ENCODE measurements at regions not wholly inside any gene's neighbourhood (a gene's known extent, or its start where the extent isn't known, plus 50 kb on each side); places are given as distances from the start of the nearest gene placed in this dataset.

DNA sequence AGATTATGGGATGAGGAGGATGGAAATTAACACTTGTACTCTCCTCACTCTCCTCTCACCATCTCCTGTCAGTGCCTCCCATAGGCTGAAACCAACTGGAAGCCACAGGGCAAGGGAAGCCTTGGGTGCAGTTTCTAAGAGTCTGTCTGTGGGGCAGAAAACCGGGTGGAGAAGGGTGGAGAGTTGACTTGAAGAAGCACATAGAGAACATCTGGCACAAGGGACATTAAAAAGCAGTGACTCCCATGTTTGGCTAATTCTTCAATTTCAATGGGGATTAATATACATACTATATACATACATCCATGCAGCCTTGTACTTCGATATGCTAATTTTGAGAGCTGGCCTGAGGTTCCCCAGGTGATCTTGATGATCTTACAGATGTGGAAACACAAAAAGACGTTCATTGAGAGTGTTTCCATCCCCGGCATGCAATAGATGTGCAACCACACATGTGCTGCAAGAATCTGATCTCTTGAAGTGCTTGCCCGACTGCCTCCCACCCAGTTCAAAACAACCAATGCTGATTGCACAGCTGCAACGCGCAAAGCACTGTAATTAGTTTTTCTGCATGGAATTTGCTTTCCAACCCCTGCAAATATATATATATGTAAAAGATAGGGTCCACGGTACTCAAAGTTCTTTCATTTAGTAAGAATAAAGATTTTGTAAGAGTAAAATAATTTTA is 121.9 kb upstream of the TMC3 start:
- Mint-ChIP-seq H3K36me3 (no peaks in the 10 kb centered on the region), H3K27ac (no peak overlapping the region), H3K4me3 (no peak overlapping the region), H3K9me3 (no peaks in the 10 kb centered on the region), H3K27me3 (peaks cover 0 to 14% (median 6%) of the 10 kb centered on the region in 5 donors), H3K4me1 (no peaks in the 10 kb centered on the region)
- POLR2A ChIA-PET: no interaction called here
- ATAC-seq (no peak), DNase-seq (no peak)

GRCh38 chr15:81492969-81493645 is 119.1 kb upstream of the TMC3 start:
- H3K27ac Mint-ChIP-seq: no peak overlapping the region
- POLR2A ChIA-PET: no interaction called here
- H3K9me3 Mint-ChIP-seq: peaks cover 0 to 4% (median 0%) of the 10 kb centered on the region in 9 donors
- ATAC-seq (no peak), DNase-seq (no peak)
- no peak overlapping the region for H3K4me3 Mint-ChIP-seq
- peaks cover 0 to 10% (median 6%) of the 10 kb centered on the region in 5 donors for H3K27me3 Mint-ChIP-seq
- no peaks in the 10 kb centered on the region for H3K36me3 Mint-ChIP-seq
- H3K4me1 Mint-ChIP-seq: no peaks in the 10 kb centered on the region

DNA sequence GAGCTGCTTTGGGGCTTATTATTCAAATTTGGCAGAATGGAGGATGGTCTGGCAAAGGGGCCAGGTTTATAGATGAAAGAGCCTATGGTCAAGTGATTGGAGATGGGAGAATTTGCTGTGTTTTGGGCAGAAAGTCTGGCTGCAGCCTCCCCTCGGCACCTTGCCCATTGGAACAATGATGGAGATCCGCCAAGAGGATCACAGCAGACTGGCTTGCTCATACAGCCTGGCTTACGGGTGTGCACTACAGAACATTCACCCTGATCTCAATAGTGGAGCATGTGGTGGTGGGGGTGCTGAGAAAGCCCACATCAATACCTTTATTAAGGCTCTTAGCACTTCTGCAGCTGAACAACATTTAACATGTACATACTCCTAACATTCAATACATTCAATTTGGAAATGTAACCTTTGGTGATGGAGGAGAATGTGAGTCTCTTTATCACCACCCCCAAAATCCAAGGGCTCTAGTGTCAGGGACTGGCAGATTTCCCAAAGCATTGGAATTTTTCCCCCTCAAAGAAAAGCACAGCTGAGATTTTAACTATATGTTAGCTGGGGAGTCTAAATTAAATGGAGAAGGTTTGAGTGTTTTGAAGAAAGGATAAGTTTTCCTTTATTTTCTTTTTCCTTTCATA is 118.4 kb upstream of the TMC3 start:
- Mint-ChIP-seq H3K4me1 (no peaks in the 10 kb centered on the region), H3K27ac (no peak overlapping the region), H3K4me3 (no peak overlapping the region), H3K9me3 (peaks cover 0 to 4% (median 0%) of the 10 kb centered on the region in 9 donors), H3K36me3 (no peaks in the 10 kb centered on the region), H3K27me3 (peaks cover 0 to 11% (median 6%) of the 10 kb centered on the region in 5 donors)
- no peak for DNase-seq
- POLR2A ChIA-PET: no interaction called here
- no peak for ATAC-seq

DNA sequence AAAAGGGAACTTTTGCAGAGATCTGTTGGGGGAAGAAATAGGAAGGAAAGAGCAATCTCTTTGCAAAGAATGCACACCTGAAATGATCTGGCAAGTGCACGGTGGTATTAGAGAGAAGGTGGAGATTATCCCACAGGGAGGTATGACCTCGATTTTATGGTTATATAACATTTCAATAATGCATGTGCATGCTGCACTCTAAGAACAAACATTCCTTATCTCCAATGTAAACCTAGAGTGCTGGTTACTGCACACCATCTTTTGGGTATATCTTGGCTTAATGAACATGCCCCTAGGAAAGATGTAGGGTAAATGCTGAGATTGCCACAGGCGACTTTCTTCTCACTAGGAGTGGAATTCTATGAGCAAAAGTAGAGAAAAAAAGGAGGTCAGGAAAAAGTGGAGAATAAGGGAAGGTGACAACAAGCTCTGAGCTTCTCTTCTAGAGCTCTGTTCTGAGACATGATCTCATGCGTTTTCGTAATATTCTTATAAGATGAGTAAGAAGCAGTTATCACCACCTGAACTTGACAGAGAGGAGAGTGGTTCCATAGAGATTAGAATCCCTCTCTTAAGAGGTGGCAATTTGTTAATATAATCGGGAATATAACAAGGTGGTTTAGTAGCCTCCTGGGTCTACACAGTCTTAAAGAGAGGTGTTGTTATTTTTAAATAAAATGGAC is 117.5 kb upstream of the TMC3 start:
- POLR2A ChIA-PET: no interaction called here
- H3K4me1 Mint-ChIP-seq: no peaks in the 10 kb centered on the region
- H3K4me3 Mint-ChIP-seq: no peak overlapping the region
- ATAC-seq (no peak), DNase-seq (no peak)
- peaks cover 0 to 4% (median 0%) of the 10 kb centered on the region in 9 donors for H3K9me3 Mint-ChIP-seq
- no peaks in the 10 kb centered on the region for H3K36me3 Mint-ChIP-seq
- H3K27ac Mint-ChIP-seq: no peak overlapping the region
- peaks cover 2 to 14% (median 6%) of the 10 kb centered on the region in 5 donors for H3K27me3 Mint-ChIP-seq

DNA sequence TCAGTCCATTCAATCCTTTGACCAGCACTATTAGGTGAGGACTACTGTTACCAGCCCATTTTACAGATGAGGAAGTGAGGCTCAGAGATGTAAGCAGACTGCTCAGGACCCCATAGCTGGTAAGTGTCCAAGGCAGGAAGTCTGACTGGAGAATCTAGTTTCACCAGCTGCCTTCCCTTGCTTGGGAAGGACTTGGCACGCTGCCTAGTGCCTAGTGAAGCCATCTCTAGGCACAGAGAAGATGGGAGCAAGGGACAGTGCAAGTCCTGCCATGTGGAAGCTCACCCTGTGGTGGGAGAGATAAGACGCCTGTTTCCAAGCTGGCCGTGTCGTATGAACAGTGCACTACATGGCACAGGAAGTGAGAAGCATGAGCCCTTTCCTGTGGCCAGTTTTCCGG is 111.8 kb upstream of the TMC3 start:
- H3K4me1 Mint-ChIP-seq: peaks cover 0 to 3% (median 0%) of the 10 kb centered on the region in 4 donors

DNA sequence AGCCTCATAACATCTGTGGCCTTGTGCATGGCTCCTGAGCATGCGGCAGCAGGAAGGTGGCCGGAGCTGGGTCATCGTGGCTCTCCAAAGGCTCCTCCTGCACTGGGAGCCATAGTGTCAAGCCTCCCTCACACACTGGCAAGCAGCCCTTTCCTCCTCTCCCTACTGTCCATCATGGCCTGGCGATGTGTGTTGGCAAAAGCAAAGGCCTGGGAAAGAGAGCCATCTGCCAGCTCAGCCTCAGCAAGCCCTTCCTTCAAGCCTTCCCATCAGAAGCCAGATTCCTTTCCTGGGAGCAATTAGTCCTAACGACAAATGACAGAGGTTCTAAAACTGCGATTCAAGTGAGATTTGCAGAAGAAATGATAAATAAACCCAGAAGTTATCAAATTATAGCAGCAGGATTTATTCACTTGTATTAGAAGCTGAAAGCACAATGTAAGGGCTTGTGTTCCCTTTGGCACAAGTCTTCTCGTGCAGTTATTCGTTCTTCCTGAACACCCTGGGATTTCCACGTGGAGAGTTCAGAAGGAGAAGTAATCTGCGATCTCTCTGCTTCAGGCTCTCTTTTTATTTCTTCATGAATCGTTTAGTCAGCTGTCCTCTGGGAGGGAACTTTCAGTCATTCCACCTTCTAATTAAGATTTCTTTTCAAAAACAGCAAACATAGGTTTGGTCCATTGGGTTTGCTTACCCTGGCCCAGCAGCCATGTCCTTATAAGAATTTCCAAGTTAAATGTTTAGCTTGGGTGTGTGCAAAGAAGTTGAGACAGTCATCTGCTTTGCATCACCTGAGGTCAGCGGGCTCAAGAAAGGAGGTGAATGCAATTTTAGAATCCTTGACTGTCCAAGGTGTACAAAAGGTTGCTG is 110.3 kb upstream of the TMC3 start:
- H3K4me3 Mint-ChIP-seq: no peak overlapping the region
- ATAC-seq: no peak
- peaks cover 0 to 14% (median 2%) of the 10 kb centered on the region in 5 donors for H3K27me3 Mint-ChIP-seq
- no peaks in the 10 kb centered on the region for H3K36me3 Mint-ChIP-seq
- H3K4me1 Mint-ChIP-seq: peaks cover 0 to 5% (median under 1%) of the 10 kb centered on the region in 4 donors
- peak overlapping the region in 1 of 10 donors; percentile 17 for H3K27ac Mint-ChIP-seq
- no peaks in the 10 kb centered on the region for H3K9me3 Mint-ChIP-seq
- no peak for DNase-seq
- POLR2A ChIA-PET: no interaction called here

More for the DNA sequence above, 111.8 kb upstream of the TMC3 start:
- DNase-seq (no peak), ATAC-seq (no peak)
- POLR2A ChIA-PET: no interaction called here
- Mint-ChIP-seq H3K36me3 (no peaks in the 10 kb centered on the region), H3K9me3 (peaks cover 0 to 4% (median 0%) of the 10 kb centered on the region in 9 donors), H3K27ac (no peak overlapping the region), H3K27me3 (peaks cover 0 to 14% (median 4%) of the 10 kb centered on the region in 5 donors), H3K4me3 (no peak overlapping the region)

DNA sequence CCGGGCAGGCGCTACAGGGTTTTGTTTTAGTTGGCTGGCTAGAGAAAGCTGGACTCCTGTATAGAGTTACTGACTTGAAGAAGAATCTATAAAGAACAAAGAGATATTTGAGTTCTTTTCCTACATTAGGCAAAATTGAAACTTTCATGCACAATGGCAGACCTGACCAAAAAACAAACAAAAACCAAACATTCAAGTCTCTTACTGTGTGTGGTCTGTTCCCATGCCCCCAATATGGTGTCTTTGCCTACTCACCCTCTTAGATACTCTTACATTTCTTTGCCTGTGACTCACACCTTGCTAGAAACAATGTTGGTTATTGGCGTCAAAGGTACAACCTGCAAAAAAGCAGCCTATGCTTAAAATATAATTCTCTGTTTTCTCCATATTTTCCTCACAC is 109.5 kb upstream of the TMC3 start:
- Mint-ChIP-seq H3K36me3 (no peaks in the 10 kb centered on the region), H3K4me1 (peaks cover 0 to 5% (median under 1%) of the 10 kb centered on the region in 4 donors)
- POLR2A ChIA-PET: no interaction called here

GRCh38 chr15:81481346-81481745 is 107.3 kb upstream of the TMC3 start:
- Mint-ChIP-seq H3K27me3 (peaks cover 0 to 2% (median 0%) of the 10 kb centered on the region in 5 donors), H3K36me3 (no peaks in the 10 kb centered on the region), H3K4me3 (no peak overlapping the region), H3K4me1 (peaks cover 0 to 5% (median under 1%) of the 10 kb centered on the region in 4 donors), H3K27ac (no peak overlapping the region), H3K9me3 (no peaks in the 10 kb centered on the region)
- POLR2A ChIA-PET: no interaction called here
- DNase-seq: no peak
- ATAC-seq: no peak

More for the DNA sequence above, 109.5 kb upstream of the TMC3 start:
- no peak overlapping the region for H3K27ac Mint-ChIP-seq
- peaks cover 0 to 13% (median 2%) of the 10 kb centered on the region in 5 donors for H3K27me3 Mint-ChIP-seq
- no peak for DNase-seq
- H3K9me3 Mint-ChIP-seq: no peaks in the 10 kb centered on the region
- no peak for ATAC-seq
- H3K4me3 Mint-ChIP-seq: no peak overlapping the region

DNA sequence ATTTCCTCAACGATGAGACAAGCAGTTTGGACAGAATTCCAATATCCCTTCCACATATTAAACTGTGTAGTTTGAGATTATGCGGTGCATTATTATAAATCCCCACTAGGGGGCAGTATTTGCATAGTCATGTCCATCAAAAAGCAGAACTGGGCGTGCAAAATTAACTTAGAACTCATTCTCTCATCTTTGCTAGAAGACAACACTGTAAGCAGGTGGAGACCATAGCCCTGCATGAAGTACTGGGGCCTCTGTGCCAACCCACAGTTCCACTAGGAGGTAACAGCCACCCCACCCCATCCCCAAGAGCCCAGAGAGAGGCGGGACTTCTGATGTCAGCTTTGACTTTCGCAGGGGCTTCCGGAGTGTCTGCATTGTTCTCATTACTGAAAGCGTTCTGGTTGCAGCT is 106.6 kb upstream of the TMC3 start:
- H3K27me3 Mint-ChIP-seq: peaks cover 0 to 2% (median 0%) of the 10 kb centered on the region in 5 donors
- POLR2A ChIA-PET: no interaction called here
- peak overlapping the region in 8 of 10 donors; percentile 36 to 76 (median 52) for H3K4me3 Mint-ChIP-seq
- no peaks in the 10 kb centered on the region for H3K36me3 Mint-ChIP-seq
- H3K9me3 Mint-ChIP-seq: no peaks in the 10 kb centered on the region
- H3K27ac Mint-ChIP-seq: peak overlapping the region in 2 of 10 donors; percentile 31 to 50
- peak; percentile 46 to 48 for ATAC-seq
- DNase-seq: peak in 6 of 10 donors; percentile 22 to 65 (median 48)
- H3K4me1 Mint-ChIP-seq: peaks cover 0 to 5% (median under 1%) of the 10 kb centered on the region in 4 donors

DNA sequence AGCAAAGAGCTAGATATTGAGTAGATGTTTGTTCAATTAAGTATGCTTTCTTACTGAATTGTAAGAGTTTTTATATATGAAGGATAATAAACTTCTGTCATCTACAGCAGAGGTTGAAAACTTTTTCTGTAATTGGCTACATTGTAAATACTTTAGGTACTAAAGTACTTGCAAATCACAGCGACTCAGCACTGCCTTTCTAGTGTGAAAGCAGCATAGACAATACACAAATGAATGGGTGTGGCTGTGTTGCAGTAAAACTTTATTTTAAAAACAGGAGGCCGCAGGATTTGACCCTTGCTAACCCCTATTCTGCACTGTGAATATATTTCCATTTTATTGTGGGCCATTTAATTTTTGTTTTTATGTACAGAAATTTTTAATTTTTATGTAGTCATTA is 104.3 kb upstream of the TMC3 start:
- POLR2A ChIA-PET: no interaction called here
- no peaks in the 10 kb centered on the region for H3K36me3 Mint-ChIP-seq
- H3K27ac Mint-ChIP-seq: no peak overlapping the region
- DNase-seq (no peak), ATAC-seq (no peak)
- peaks cover 0 to 5% (median under 1%) of the 10 kb centered on the region in 4 donors for H3K4me1 Mint-ChIP-seq
- no peaks in the 10 kb centered on the region for H3K9me3 Mint-ChIP-seq
- H3K4me3 Mint-ChIP-seq: no peak overlapping the region
- H3K27me3 Mint-ChIP-seq: peaks cover 0 to 5% (median 0%) of the 10 kb centered on the region in 5 donors

DNA sequence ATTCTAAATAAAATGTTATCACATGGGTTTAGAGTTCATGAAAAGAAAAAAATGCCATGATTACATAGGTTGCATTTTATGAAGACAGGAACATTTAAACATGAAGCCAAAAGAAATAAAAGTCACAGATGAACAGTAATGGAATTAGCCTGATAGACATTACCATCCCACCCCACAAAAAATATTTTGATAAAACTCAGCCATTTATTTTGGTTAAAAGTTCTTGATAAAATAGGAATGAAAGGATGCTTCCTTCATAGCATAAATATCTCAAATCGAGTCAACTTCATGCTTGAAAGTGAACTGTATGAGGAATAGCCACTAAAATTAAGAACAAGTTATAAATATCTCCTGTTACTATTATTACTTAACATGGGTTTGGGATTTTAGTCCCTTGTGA is 101.9 kb upstream of the TMC3 start:
- Mint-ChIP-seq H3K27ac (no peak overlapping the region), H3K4me1 (peaks cover 0 to 3% (median under 1%) of the 10 kb centered on the region in 4 donors), H3K9me3 (no peaks in the 10 kb centered on the region), H3K36me3 (no peaks in the 10 kb centered on the region), H3K27me3 (peaks cover 2 to 11% (median 5%) of the 10 kb centered on the region in 5 donors), H3K4me3 (no peak overlapping the region)
- no peak for DNase-seq
- ATAC-seq: no peak
- POLR2A ChIA-PET: no interaction called here

DNA sequence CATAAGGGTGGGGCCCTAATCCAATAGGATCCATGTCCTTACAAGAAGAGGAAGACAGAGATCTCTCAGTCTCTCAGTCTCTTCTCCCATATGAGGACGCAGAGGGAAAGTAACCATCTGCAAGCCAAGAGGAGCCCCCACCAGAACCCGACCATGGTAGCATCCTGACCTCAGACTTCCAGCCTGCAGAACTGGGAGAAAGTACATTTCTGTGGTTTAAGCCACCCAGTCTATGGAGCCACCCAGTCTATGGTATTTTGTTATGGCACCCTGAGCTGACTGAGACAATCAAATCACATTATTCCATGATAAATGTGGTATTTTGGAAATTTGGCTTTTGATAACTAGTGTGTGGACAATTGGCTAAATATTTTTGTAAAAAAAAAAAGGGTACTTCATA is 101.5 kb upstream of the TMC3 start:
- H3K36me3 Mint-ChIP-seq: no peaks in the 10 kb centered on the region
- no peak overlapping the region for H3K27ac Mint-ChIP-seq
- no peak overlapping the region for H3K4me3 Mint-ChIP-seq

More for the DNA sequence above, 101.5 kb upstream of the TMC3 start:
- Mint-ChIP-seq H3K9me3 (no peaks in the 10 kb centered on the region), H3K4me1 (no peaks in the 10 kb centered on the region), H3K27me3 (peaks cover 2 to 11% (median 5%) of the 10 kb centered on the region in 5 donors)
- POLR2A ChIA-PET: no interaction called here
- no peak for ATAC-seq
- no peak for DNase-seq

Measured in naive thymus-derived CD8-positive, alpha-beta T cell (primary cell).